BLaER1 (cell line): ENCODE measurements at regions not wholly inside any gene's neighbourhood (a gene's known extent, or its start where the extent isn't known, plus 50 kb on each side); places are given as distances from the start of the nearest gene placed in this dataset.
"Not testable (repeated sequence)": the region's sequence is repeated elsewhere in the genome, so short reads cannot be mapped to it uniquely, and the experiment has no call there.

Source experiments
- H3K27ac ChIP-seq: shearing (Covaris generic); formaldehyde crosslinking; 2 replicates; pipeline ENCODE4 v1.8.1; 2022
- H3K27me3 ChIP-seq: shearing (Covaris generic); formaldehyde crosslinking; 2 replicates; pipeline ENCODE4 v1.8.1; 2022
- H3K36me3 ChIP-seq: shearing (Covaris generic); formaldehyde crosslinking; 2 replicates; pipeline ENCODE4 v1.8.1; 2022
- H3K4me1 ChIP-seq: shearing (Covaris generic); formaldehyde crosslinking; 2 replicates; pipeline ENCODE4 v1.8.1; 2022
- H3K4me2 ChIP-seq: shearing (Covaris generic); formaldehyde crosslinking; 2 replicates; pipeline ENCODE4 v1.8.1; 2022
- H3K4me3 ChIP-seq: shearing (Covaris generic); formaldehyde crosslinking; 2 replicates; pipeline ENCODE4 v1.8.1; 2022
- H3K9ac ChIP-seq: shearing (Covaris generic); formaldehyde crosslinking; 2 replicates; pipeline ENCODE4 v1.8.1; 2022
- H3K9me3 ChIP-seq: shearing (Covaris generic); formaldehyde crosslinking; 2 replicates; pipeline ENCODE4 v1.8.1; 2022
- H4K20me1 ChIP-seq: shearing (Covaris generic); formaldehyde crosslinking; 2 replicates; pipeline ENCODE4 v1.8.1; 2022
- Cebpa-rat ChIP-seq: shearing (Covaris generic); IDR thresholded peaks from 2 replicates; pipeline ENCODE4 v1.8.1; 2022

- Histone ChIP-seq H3K4me3 (no peak overlapping the region), H3K4me1 (no peaks in the 10 kb centered on the region), H3K9ac (no peak overlapping the region), H3K27me3 (no peaks in the 10 kb centered on the region), H3K4me2 (no peak overlapping the region), H3K27ac (no peak overlapping the region), H4K20me1 (no peaks in the 10 kb centered on the region), H3K9me3 (peaks cover 12% of the 10 kb centered on the region), H3K36me3 (no peaks in the 10 kb centered on the region)
- TF ChIP-seq Cebpa-rat = no peak
Measured at GRCh38 chr5:112511920-112512319, 92.8 kb upstream of the EPB41L4A start.

- TF ChIP-seq Cebpa-rat = no peak
- H3K27ac ChIP-seq = no peak overlapping the region
- no peaks in the 10 kb centered on the region for H3K36me3 ChIP-seq
- H3K9ac ChIP-seq = no peak overlapping the region
- H3K4me1 ChIP-seq = no peaks in the 10 kb centered on the region
- H3K27me3 ChIP-seq = no peaks in the 10 kb centered on the region
- peaks cover 12% of the 10 kb centered on the region for H3K9me3 ChIP-seq
- H3K4me2 ChIP-seq = no peak overlapping the region
- H4K20me1 ChIP-seq = no peaks in the 10 kb centered on the region
- H3K4me3 ChIP-seq = no peak overlapping the region
Measured at GRCh38 chr5:112512901-112513300, 93.8 kb upstream of the EPB41L4A start.

- Histone ChIP-seq H3K4me1 (no peaks in the 10 kb centered on the region), H4K20me1 (no peaks in the 10 kb centered on the region), H3K36me3 (no peaks in the 10 kb centered on the region), H3K27me3 (no peaks in the 10 kb centered on the region), H3K4me2 (no peak overlapping the region), H3K4me3 (no peak overlapping the region), H3K9ac (no peak overlapping the region), H3K27ac (no peak overlapping the region), H3K9me3 (peaks cover 12% of the 10 kb centered on the region)
- no peak for TF ChIP-seq Cebpa-rat
Measured at GRCh38 chr5:112514111-112514510, 95.0 kb upstream of the EPB41L4A start.

GRCh38 chr5:112520474-112520873, 101.4 kb upstream of the EPB41L4A start:
- not testable (repeated sequence) for H3K27ac ChIP-seq, H3K4me2 ChIP-seq, H4K20me1 ChIP-seq, H3K9ac ChIP-seq, H3K4me3 ChIP-seq, H3K36me3 ChIP-seq, H3K4me1 ChIP-seq, H3K27me3 ChIP-seq, H3K9me3 ChIP-seq

DNA sequence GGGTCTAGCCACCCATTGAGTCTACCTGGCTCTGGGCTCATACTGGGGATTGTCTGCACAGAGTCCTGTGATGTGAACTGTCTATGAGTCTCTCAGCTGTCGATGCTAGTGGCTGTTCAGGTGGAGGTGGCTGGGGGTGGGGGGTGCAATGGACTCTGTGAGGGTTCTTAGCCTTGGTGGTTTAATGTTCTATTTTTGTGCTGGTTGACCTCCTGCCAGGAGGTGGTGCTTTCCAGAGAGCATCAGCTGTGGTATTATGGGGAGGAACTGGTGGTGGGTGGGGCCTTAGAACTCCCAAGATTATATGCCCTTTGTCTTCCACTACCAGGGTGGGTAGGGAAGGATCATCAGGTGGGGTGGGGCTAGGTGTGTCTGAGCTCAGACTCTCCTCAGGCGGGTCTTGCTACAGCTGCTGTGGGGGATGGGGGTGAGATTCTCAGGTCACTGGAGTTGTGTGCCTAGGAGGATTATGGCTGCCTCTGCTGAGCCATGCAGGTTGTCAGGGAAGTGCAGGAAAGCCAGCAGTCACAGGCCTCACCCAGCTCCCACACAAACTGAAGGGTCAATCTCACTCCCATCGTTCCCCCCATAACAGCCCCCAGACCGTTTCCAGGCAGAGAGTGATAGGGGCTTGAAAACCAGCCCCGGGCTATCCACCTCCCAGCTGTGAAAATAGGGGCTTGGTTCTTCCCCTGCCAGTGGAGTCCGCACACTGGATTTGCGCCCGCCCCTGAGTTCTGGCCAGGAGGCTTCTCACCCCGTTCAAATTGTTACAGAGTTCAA, 104.0 kb upstream of the EPB41L4A start:
- not testable (repeated sequence) for H3K27me3 ChIP-seq, H3K4me2 ChIP-seq, H3K4me3 ChIP-seq, H3K9me3 ChIP-seq, H3K9ac ChIP-seq, H3K27ac ChIP-seq, H3K4me1 ChIP-seq, H3K36me3 ChIP-seq, H4K20me1 ChIP-seq

GRCh38 chr5:112523674-112524263, 104.7 kb upstream of the EPB41L4A start:
- H3K4me1 ChIP-seq, H4K20me1 ChIP-seq, H3K36me3 ChIP-seq, H3K4me2 ChIP-seq, H3K9ac ChIP-seq, H3K27me3 ChIP-seq, H3K9me3 ChIP-seq, H3K4me3 ChIP-seq, H3K27ac ChIP-seq: not testable (repeated sequence)

DNA sequence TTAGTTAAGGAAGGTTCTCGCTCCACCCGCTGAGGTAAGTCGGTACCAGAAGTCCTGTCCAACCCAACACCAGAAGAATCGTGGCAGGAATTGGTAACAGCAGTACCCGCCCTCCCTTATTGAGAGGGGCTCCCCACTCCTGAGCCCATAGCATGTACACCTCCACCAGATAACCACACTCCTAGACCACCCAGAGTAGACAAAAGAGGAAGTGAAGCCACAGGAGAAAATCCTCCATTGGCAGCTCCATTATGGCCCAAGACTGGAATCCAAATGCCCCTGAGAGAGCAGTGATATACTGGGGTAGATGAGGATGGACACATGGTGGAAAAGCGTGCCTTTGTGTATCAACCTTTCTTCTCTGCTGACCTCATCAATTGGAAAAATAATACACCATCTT, 106.1 kb upstream of the EPB41L4A start:
- H3K27me3 ChIP-seq = no peaks in the 10 kb centered on the region
- no peak overlapping the region for H3K4me3 ChIP-seq
- H3K27ac ChIP-seq = no peak overlapping the region
- no peak overlapping the region for H3K4me2 ChIP-seq
- no peak overlapping the region for H3K9ac ChIP-seq
- no peaks in the 10 kb centered on the region for H4K20me1 ChIP-seq
- no peaks in the 10 kb centered on the region for H3K36me3 ChIP-seq
- no peaks in the 10 kb centered on the region for H3K4me1 ChIP-seq
- no peaks in the 10 kb centered on the region for H3K9me3 ChIP-seq
- no peak for TF ChIP-seq Cebpa-rat

DNA sequence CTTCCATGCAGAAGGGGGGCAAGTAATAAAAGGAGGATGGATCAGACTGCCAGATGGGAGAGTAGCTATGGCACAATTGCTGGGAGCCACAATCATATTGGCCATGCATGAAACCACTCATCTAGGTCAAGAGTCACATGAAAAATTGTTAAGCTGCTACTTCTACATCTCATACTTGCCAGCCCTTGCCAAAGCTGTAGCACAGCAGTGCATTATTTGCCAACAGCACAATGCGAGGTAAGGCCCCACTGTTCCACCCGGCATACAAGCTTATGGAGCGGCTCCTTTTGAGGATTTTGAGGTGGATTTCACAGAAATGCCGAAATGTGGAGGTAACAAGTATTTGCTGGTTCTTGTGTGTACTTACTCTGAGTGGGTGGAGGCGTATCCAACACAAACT, 109.9 kb upstream of the EPB41L4A start:
- Histone ChIP-seq H4K20me1 (no peaks in the 10 kb centered on the region), H3K27ac (no peak overlapping the region), H3K4me1 (peaks cover 12% of the 10 kb centered on the region), H3K9ac (no peak overlapping the region), H3K4me3 (no peak overlapping the region), H3K36me3 (no peaks in the 10 kb centered on the region), H3K9me3 (no peaks in the 10 kb centered on the region), H3K27me3 (no peaks in the 10 kb centered on the region), H3K4me2 (no peak overlapping the region)
- TF ChIP-seq Cebpa-rat = no peak

DNA sequence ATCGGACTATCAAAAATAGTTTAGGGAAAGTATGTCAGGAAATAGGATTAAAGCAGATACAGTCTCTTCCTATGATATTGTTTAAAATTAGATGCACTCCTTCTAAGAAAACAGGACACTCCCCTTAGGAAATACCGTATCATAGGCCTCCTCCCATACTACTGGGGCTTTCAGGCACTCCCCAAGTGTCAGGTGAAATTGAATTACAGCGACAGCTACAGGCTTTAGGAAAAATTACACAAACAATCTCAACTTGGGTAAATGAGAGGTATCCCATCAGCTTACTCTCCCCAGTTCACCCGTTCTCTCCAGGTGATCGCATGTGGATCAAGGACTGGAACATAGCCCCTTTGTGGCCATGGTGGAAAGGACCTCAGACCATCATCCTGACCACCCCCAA, 110.4 kb upstream of the EPB41L4A start:
- Histone ChIP-seq H3K4me1 (peaks cover 12% of the 10 kb centered on the region), H4K20me1 (no peaks in the 10 kb centered on the region), H3K4me2 (no peak overlapping the region), H3K27ac (no peak overlapping the region), H3K27me3 (no peaks in the 10 kb centered on the region), H3K9ac (no peak overlapping the region), H3K36me3 (no peaks in the 10 kb centered on the region), H3K9me3 (no peaks in the 10 kb centered on the region), H3K4me3 (no peak overlapping the region)
- no peak for TF ChIP-seq Cebpa-rat

DNA sequence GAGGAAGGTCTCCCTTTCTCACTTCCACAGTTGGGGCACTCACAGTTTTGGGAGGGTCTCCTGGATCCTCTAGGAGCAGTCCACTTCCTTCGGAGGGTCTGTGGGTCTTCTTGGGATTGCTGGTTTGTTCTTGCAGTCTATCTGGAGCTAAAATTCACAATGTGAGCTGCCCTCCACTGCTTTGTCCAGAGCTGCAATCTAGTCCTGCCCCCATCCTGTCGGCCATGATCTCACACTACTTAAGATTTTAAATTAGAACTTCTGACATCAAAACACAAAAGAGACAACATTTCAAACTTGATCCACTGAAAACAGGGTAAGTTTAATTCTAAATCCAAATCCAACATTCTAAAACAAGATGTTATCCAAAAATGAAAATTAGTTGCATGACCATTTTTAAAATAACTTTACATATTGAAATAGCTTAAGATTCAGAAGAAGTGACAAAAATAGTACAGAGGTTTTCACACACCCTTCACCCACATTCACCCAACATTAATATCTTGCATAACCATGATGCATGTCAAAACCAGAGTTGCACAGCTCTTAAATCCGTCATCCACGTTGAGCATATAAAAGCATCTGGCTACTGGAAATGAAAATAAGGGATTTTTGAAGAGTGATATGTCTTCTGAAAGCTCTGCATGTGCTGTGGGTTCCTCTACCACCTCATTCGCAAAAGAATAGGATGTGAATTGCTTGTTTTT, 113.7 kb upstream of the EPB41L4A start:
- Histone ChIP-seq H3K4me1 (peaks cover 12% of the 10 kb centered on the region), H3K27ac (no peak overlapping the region), H3K9me3 (no peaks in the 10 kb centered on the region), H3K27me3 (no peaks in the 10 kb centered on the region), H3K4me2 (peak overlapping the region; percentile 46), H3K4me3 (no peak overlapping the region), H3K9ac (no peak overlapping the region), H4K20me1 (no peaks in the 10 kb centered on the region), H3K36me3 (no peaks in the 10 kb centered on the region)
- no peak for TF ChIP-seq Cebpa-rat
